ENCODE measurements at regions not wholly inside any gene's neighbourhood (a gene's known extent, or its start where the extent isn't known, plus 50 kb on each side); places are given as distances from the start of the nearest gene placed in this dataset.

DNA sequence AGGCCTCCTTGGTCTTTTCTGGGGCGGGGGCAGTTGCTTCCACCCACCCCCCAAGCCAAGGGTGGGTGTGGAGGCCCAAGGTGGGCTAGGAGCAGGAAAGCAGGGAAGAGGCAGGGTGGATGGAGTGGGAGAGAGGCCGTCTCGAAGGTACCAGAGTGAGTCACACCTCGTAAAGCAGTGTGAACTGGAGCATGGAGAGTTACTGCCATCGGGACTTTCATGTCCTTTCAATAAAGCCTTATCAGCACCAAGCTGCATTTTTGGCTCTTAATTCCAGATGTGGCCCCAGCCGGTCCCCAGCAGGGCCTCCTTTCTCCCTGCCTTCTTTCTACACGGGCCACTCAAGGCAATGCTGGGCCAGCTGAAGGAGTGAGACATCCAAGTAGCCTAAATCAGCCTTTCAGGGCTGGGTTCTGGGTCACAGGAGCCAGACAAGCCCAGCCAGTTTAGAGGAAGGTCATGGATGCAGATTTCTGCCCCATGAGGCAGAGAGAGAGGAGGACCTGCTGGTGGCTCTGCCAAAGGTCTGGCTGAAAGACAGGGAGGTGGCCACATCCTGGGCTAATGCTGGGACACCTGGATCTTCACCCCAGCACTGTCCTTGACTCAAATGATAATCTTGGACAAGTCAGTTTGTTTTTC lies 59.0 kb upstream of the CD82 start:
- Histone ChIP-seq H3K36me3 (ENCODE audit: control insufficient read depth in 1 of 2, insufficient read depth in 2 of 2, low read length in 2 of 2) (no peaks in the 10 kb centered on the region), H3K9ac (ENCODE audit: low read depth in 1 of 2, low read length in 2 of 2) (no peak overlapping the region), H3K27ac (ENCODE audit: low read depth, low read length) (no peak overlapping the region), H3K9me3 (ENCODE audit: control insufficient read depth in 1 of 2, low read length in 2 of 2) (no peaks in the 10 kb centered on the region), H3K4me1 (ENCODE audit: control insufficient read depth in 1 of 2, insufficient read depth in 2 of 2, low read length in 2 of 2) (no peaks in the 10 kb centered on the region), H3K4me3 (ENCODE audit: low read depth in 1 of 2, low read length in 2 of 2) (no peak overlapping the region), H3K27me3 (ENCODE audit: control insufficient read depth in 1 of 2, insufficient read depth in 2 of 2, low read length in 2 of 2) (peaks cover 5 to 8% of the 10 kb centered on the region in 2 donors)

DNA sequence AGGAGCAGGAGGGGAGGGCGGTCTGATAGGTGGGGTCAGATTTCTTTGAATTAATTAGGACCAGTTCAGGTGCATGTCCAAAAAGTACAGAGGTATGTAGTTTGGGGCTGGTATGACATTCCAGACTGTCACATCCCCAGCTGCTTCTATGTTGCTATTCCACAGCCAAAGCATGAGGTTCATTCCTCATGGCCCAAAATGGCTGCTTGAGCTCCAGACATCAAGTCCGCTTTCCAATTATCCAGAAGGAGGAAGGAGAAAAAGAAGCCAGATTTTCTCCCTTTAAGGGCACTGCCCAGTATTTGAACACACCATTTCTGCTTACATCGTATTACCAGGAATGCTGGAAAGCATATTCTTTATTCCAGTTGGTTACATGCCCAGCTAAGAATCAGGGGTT lies 58.0 kb upstream of the CD82 start:
- no peak overlapping the region for H3K27ac ChIP-seq (ENCODE audit: low read depth, low read length)
- no peaks in the 10 kb centered on the region for H3K9me3 ChIP-seq (ENCODE audit: control insufficient read depth in 1 of 2, low read length in 2 of 2)
- no peak overlapping the region for H3K4me3 ChIP-seq (ENCODE audit: low read depth in 1 of 2, low read length in 2 of 2)
- peaks cover 5 to 8% of the 10 kb centered on the region in 2 donors for H3K27me3 ChIP-seq (ENCODE audit: control insufficient read depth in 1 of 2, insufficient read depth in 2 of 2, low read length in 2 of 2)
- no peak overlapping the region for H3K9ac ChIP-seq (ENCODE audit: low read depth in 1 of 2, low read length in 2 of 2)
- H3K4me1 ChIP-seq (ENCODE audit: control insufficient read depth in 1 of 2, insufficient read depth in 2 of 2, low read length in 2 of 2), result no peaks in the 10 kb centered on the region
- no peaks in the 10 kb centered on the region for H3K36me3 ChIP-seq (ENCODE audit: control insufficient read depth in 1 of 2, insufficient read depth in 2 of 2, low read length in 2 of 2)

DNA sequence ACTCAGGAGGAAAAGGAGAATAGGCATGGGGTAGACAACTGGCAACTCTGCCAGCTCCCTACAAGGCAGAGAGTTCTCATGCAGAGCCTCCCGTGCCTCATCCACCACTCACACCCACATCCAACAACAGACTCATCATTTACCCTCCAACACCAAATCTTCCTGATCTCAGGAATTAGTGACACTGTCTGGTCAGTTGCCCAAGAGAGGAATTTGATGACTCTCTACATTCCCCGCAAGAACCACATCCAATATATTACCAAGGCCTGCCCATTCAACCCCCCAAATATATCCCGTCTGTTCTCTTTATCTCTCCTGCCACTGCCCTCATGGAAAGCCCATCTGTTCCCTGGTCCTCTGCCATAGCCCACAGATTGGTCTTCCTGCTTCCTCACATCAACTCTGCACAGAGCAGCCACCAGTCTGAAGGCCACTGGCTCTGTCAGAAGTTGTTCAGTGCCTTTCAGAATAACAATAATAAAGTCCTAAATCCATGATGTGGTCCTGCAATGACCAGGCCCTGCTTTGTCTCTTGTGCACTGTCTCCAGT lies 57.5 kb upstream of the CD82 start:
- no peaks in the 10 kb centered on the region for H3K36me3 ChIP-seq (ENCODE audit: control insufficient read depth in 1 of 2, insufficient read depth in 2 of 2, low read length in 2 of 2)
- no peak overlapping the region for H3K9ac ChIP-seq (ENCODE audit: low read depth in 1 of 2, low read length in 2 of 2)
- H3K4me1 ChIP-seq (ENCODE audit: control insufficient read depth in 1 of 2, insufficient read depth in 2 of 2, low read length in 2 of 2), result no peaks in the 10 kb centered on the region
- no peak overlapping the region for H3K27ac ChIP-seq (ENCODE audit: low read depth, low read length)
- H3K4me3 ChIP-seq (ENCODE audit: low read depth in 1 of 2, low read length in 2 of 2), result no peak overlapping the region
- no peaks in the 10 kb centered on the region for H3K9me3 ChIP-seq (ENCODE audit: control insufficient read depth in 1 of 2, low read length in 2 of 2)
- H3K27me3 ChIP-seq (ENCODE audit: control insufficient read depth in 1 of 2, insufficient read depth in 2 of 2, low read length in 2 of 2), result peaks cover 5 to 8% of the 10 kb centered on the region in 2 donors

DNA sequence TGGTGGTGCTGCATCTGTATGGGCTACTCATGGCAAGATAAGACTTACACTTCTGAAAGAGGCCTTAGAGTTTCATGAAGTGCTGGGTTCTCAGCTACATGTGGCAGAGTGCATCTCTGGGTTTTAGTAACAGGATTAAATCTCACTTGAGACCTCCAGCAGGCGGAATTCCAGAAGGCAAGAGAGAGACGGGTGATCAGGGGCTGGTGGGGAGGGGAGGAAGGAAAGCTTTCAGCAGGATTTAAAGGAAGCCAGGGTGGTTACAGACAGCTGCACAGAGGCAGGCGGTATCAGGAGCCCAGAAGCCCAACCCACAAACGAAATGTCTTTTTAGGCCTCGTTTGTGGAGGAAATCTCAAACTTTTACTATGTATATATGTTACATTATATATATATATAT lies 56.2 kb upstream of the CD82 start:
- H3K4me3 ChIP-seq (ENCODE audit: low read depth in 1 of 2, low read length in 2 of 2), result no peak overlapping the region
- H3K9ac ChIP-seq (ENCODE audit: low read depth in 1 of 2, low read length in 2 of 2), result no peak overlapping the region
- no peaks in the 10 kb centered on the region for H3K4me1 ChIP-seq (ENCODE audit: control insufficient read depth in 1 of 2, insufficient read depth in 2 of 2, low read length in 2 of 2)
- peaks cover 0 to 8% of the 10 kb centered on the region in 2 donors for H3K27me3 ChIP-seq (ENCODE audit: control insufficient read depth in 1 of 2, insufficient read depth in 2 of 2, low read length in 2 of 2)
- H3K27ac ChIP-seq (ENCODE audit: low read depth, low read length), result no peak overlapping the region
- no peaks in the 10 kb centered on the region for H3K9me3 ChIP-seq (ENCODE audit: control insufficient read depth in 1 of 2, low read length in 2 of 2)
- H3K36me3 ChIP-seq (ENCODE audit: control insufficient read depth in 1 of 2, insufficient read depth in 2 of 2, low read length in 2 of 2), result no peaks in the 10 kb centered on the region

DNA sequence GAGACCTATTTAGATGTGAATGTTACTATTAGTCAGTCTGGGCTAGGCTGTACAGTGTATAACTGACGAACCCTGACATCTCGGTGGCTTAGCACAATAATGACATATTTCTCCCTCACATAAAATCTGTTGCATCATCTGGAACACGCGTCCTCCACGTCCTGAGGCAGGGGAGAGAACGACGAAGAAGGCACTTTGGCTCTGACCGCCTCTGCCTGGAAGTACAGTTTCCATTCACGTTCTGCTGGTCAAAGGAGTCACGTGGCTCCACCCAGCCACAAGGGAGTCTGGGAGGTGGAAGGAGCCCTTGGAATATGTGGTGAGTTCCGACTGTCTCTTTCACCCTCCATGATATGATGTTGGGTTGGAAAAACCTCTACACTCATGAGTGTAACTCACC lies 55.1 kb upstream of the CD82 start:
- Histone ChIP-seq H3K27me3 (ENCODE audit: control insufficient read depth in 1 of 2, insufficient read depth in 2 of 2, low read length in 2 of 2) (peaks cover 0 to 8% of the 10 kb centered on the region in 2 donors), H3K9me3 (ENCODE audit: control insufficient read depth in 1 of 2, low read length in 2 of 2) (no peaks in the 10 kb centered on the region), H3K27ac (ENCODE audit: low read depth, low read length) (no peak overlapping the region)

DNA sequence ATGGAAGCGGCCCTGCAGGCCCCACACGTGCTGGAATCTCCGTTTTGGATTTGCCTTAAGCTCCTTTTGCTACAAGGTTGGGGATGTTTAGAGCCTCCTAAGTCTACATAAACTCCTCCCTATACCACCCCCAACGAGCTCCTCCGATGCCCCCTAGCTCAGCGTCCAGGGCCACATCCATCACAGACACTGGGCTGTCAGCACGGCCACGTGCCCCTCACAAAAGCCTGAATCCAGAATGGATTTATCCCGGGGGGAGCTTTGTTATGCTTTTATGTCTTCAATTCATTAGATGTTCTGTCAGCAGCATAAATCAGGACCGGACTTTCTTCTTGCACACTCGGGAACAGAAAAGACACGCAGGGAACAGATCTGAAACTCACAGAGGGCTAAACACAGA lies 52.6 kb upstream of the CD82 start:
- Histone ChIP-seq H3K4me1 (ENCODE audit: control insufficient read depth in 1 of 2, insufficient read depth in 2 of 2, low read length in 2 of 2) (no peaks in the 10 kb centered on the region), H3K9me3 (ENCODE audit: control insufficient read depth in 1 of 2, low read length in 2 of 2) (no peaks in the 10 kb centered on the region), H3K27ac (ENCODE audit: low read depth, low read length) (no peak overlapping the region), H3K27me3 (ENCODE audit: control insufficient read depth in 1 of 2, insufficient read depth in 2 of 2, low read length in 2 of 2) (peaks cover 0 to 4% of the 10 kb centered on the region in 2 donors), H3K36me3 (ENCODE audit: control insufficient read depth in 1 of 2, insufficient read depth in 2 of 2, low read length in 2 of 2) (no peaks in the 10 kb centered on the region), H3K9ac (ENCODE audit: low read depth in 1 of 2, low read length in 2 of 2) (no peak overlapping the region), H3K4me3 (ENCODE audit: low read depth in 1 of 2, low read length in 2 of 2) (no peak overlapping the region)

More for the DNA sequence above, 55.1 kb upstream of the CD82 start:
- Histone ChIP-seq H3K4me1 (ENCODE audit: control insufficient read depth in 1 of 2, insufficient read depth in 2 of 2, low read length in 2 of 2) (no peaks in the 10 kb centered on the region), H3K36me3 (ENCODE audit: control insufficient read depth in 1 of 2, insufficient read depth in 2 of 2, low read length in 2 of 2) (no peaks in the 10 kb centered on the region), H3K9ac (ENCODE audit: low read depth in 1 of 2, low read length in 2 of 2) (no peak overlapping the region), H3K4me3 (ENCODE audit: low read depth in 1 of 2, low read length in 2 of 2) (no peak overlapping the region)

DNA sequence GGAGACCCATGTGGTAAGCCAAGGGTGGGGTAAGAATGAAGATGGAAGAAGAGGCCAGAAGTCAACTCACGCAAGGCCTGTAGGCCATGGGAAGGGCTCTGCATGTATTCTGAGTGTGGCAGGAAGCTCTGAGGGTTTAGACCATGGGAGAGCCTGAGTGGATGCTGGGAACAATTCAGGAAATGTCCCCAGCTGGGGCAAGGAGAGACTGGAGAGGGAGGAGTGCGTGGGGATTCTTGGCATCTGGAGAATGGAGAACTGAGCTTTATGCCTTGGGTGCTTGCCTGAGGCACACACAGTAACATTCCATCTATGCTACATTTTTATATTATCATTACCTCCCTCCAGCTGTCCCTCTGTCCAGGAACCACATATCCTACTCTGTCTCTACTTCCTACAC lies 50.4 kb upstream of the CD82 start:
- H3K9me3 ChIP-seq (ENCODE audit: control insufficient read depth in 1 of 2, low read length in 2 of 2), result no peaks in the 10 kb centered on the region
- no peak overlapping the region for H3K9ac ChIP-seq (ENCODE audit: low read depth in 1 of 2, low read length in 2 of 2)
- H3K27ac ChIP-seq (ENCODE audit: low read depth, low read length), result no peak overlapping the region
- H3K4me3 ChIP-seq (ENCODE audit: low read depth in 1 of 2, low read length in 2 of 2), result no peak overlapping the region
- no peaks in the 10 kb centered on the region for H3K36me3 ChIP-seq (ENCODE audit: control insufficient read depth in 1 of 2, insufficient read depth in 2 of 2, low read length in 2 of 2)
- peaks cover 0 to 3% of the 10 kb centered on the region in 2 donors for H3K27me3 ChIP-seq (ENCODE audit: control insufficient read depth in 1 of 2, insufficient read depth in 2 of 2, low read length in 2 of 2)
- H3K4me1 ChIP-seq (ENCODE audit: control insufficient read depth in 1 of 2, insufficient read depth in 2 of 2, low read length in 2 of 2), result no peaks in the 10 kb centered on the region
